ENCODE measurements at regions not wholly inside any gene's neighbourhood (a gene's known extent, or its start where the extent isn't known, plus 50 kb on each side); places are given as distances from the start of the nearest gene placed in this dataset.
"Not testable (repeated sequence)": the region's sequence is repeated elsewhere in the genome, so short reads cannot be mapped to it uniquely, and the experiment has no call there.

DNA sequence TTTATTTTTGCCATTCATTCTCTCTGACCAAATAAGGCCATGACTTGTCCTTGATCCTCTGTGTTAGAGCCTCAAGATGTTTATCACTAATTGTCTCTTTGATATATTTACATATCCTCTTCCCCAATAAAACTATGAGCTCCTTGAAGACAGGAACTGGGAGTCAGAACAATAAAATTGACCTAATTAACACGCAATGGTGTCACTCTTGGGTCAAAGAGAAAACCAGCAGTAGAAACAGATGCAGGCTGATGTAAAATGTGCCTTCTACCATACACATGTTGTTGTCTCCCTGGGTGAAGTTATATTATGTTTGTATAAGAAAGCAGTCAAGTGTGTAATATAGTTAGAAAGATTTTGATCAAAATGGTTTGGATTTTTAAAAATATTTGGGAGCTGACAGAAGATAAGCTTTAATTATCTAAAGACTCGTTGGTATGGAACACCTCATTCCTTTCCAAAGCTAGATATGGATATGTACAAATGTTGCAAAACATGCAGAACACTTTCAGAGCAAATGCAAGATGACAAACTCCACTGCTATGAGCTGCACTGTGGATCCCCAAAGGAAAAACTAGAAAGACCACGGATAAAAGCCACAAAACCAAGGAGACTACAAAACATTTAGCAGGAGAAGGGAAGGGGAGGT, 109.7 kb upstream of the STMND1 start:
- no TSS peak for BruUV-seq (replicated peaks)
- no peak overlapping the region for H3K27ac Mint-ChIP-seq (ENCODE audit: unreplicated experiment)
- H3K4me1 Mint-ChIP-seq (ENCODE audit: low read depth, unreplicated experiment), result no peaks in the 10 kb centered on the region
- peaks cover 72% of the 10 kb centered on the region for H3K27me3 Mint-ChIP-seq (ENCODE audit: unreplicated experiment)
- TF ChIP-seq, protein P1, sequence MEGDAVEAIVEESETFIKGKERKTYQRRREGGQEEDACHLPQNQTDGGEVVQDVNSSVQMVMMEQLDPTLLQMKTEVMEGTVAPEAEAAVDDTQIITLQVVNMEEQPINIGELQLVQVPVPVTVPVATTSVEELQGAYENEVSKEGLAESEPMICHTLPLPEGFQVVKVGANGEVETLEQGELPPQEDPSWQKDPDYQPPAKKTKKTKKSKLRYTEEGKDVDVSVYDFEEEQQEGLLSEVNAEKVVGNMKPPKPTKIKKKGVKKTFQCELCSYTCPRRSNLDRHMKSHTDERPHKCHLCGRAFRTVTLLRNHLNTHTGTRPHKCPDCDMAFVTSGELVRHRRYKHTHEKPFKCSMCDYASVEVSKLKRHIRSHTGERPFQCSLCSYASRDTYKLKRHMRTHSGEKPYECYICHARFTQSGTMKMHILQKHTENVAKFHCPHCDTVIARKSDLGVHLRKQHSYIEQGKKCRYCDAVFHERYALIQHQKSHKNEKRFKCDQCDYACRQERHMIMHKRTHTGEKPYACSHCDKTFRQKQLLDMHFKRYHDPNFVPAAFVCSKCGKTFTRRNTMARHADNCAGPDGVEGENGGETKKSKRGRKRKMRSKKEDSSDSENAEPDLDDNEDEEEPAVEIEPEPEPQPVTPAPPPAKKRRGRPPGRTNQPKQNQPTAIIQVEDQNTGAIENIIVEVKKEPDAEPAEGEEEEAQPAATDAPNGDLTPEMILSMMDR (IDR thresholded peaks at IDR 0.05; ENCODE audit: unreplicated experiment), result no peak
- no peak overlapping the region for H3K4me3 Mint-ChIP-seq (ENCODE audit: low read depth, unreplicated experiment)
- CTCF ChIA-PET, result interaction anchor here (1.2 kb wide), 1 partner anchor 10 kb away, joined by 3 read pairs; no protein-coding TSS in a partner anchor
- no peaks in the 10 kb centered on the region for H3K36me3 Mint-ChIP-seq (ENCODE audit: insufficient read depth, unreplicated experiment)
- no peak for DNase-seq
- intact Hi-C loops (cut with micrococcal nuclease; ENCODE audit: unreplicated experiment), result no loop called here
- H3K9me3 Mint-ChIP-seq (ENCODE audit: low read depth, unreplicated experiment), result peaks cover 6% of the 10 kb centered on the region

DNA sequence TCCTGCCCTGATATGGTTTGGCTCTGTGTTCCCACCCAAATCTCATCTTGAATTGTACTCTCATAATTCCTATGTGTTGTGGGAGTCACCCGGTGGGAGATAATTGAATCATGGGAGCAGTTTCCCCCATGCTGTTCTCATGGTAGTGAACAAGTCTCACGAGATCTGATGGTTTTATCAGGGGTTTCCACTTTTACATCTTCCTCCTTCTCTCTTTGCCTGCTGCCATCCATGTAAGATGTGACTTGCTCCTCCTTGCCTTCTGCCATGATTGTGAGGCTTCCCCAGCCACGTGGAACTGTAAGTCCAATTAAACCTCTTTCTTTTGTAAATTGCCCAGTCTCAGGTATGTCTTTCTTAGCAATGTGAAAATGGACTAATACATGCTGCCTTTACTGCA, 111.9 kb upstream of the STMND1 start:
- H3K27ac Mint-ChIP-seq (ENCODE audit: unreplicated experiment); DNase-seq; H3K4me1 Mint-ChIP-seq (ENCODE audit: low read depth, unreplicated experiment); H3K36me3 Mint-ChIP-seq (ENCODE audit: insufficient read depth, unreplicated experiment); intact Hi-C loops (cut with micrococcal nuclease; ENCODE audit: unreplicated experiment); BruUV-seq (replicated peaks); H3K9me3 Mint-ChIP-seq (ENCODE audit: low read depth, unreplicated experiment); CTCF ChIA-PET; H3K4me3 Mint-ChIP-seq (ENCODE audit: low read depth, unreplicated experiment): not testable (repeated sequence)
- peaks cover 59% of the 10 kb centered on the region for H3K27me3 Mint-ChIP-seq (ENCODE audit: unreplicated experiment)

DNA sequence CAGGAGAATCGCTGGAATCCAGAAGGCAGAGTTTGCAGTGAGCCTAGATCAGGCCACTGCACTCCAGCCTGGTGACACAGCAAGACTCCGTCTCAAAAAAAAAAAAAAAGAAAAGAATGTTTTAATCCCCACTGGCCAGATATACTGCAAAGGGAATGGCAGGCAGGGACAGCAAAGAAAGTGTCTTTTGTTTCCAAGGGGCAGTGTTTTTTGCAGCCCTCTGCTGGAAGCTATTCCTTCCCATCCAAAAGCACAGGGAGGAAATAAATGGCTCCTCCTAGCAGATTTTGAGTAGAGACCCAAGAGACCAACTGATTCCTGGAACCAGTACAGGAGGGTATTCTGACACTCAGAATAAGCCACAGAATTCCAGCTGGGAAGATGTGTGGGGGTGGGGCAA, 112.5 kb upstream of the STMND1 start:
- Mint-ChIP-seq H3K9me3 (ENCODE audit: low read depth, unreplicated experiment) (peaks cover 6% of the 10 kb centered on the region), H3K27ac (ENCODE audit: unreplicated experiment) (no peak overlapping the region), H3K4me1 (ENCODE audit: low read depth, unreplicated experiment) (no peaks in the 10 kb centered on the region), H3K36me3 (ENCODE audit: insufficient read depth, unreplicated experiment) (no peaks in the 10 kb centered on the region), H3K4me3 (ENCODE audit: low read depth, unreplicated experiment) (no peak overlapping the region), H3K27me3 (ENCODE audit: unreplicated experiment) (peaks cover 59% of the 10 kb centered on the region)
- intact Hi-C loops (cut with micrococcal nuclease; ENCODE audit: unreplicated experiment), result no loop called here
- TF ChIP-seq, protein P1 (IDR thresholded peaks at IDR 0.05; ENCODE audit: unreplicated experiment), result no peak
- DNase-seq, result no peak
- BruUV-seq (replicated peaks), result no TSS peak
- CTCF ChIA-PET, result no interaction called here

DNA sequence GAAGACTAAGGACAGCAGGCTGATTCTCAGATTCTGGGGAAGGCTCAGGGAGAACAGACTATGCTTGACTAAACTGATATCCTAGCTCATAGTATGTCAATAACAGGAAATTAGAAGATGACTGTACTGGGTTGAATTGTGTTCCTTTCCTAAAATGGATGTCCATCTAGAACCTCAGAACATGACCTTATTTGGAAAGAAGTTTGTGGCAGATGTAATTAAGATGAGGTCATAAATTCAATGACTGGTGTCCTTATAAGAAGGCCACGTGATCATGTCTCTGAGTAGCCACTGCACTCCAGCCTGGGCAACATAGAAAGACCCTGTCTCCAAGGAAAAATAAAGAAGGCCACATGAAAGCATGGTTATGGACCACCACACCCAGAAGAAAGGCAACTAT, 113.9 kb upstream of the STMND1 start:
- DNase-seq, result no peak
- Mint-ChIP-seq H3K27me3 (ENCODE audit: unreplicated experiment) (peaks cover 61% of the 10 kb centered on the region), H3K4me3 (ENCODE audit: low read depth, unreplicated experiment) (no peak overlapping the region), H3K27ac (ENCODE audit: unreplicated experiment) (no peak overlapping the region), H3K4me1 (ENCODE audit: low read depth, unreplicated experiment) (no peaks in the 10 kb centered on the region), H3K36me3 (ENCODE audit: insufficient read depth, unreplicated experiment) (no peaks in the 10 kb centered on the region), H3K9me3 (ENCODE audit: low read depth, unreplicated experiment) (peaks cover 6% of the 10 kb centered on the region)
- no TSS peak for BruUV-seq (replicated peaks)
- CTCF ChIA-PET, result no interaction called here
- intact Hi-C loops (cut with micrococcal nuclease; ENCODE audit: unreplicated experiment), result no loop called here
- TF ChIP-seq, protein P1 (IDR thresholded peaks at IDR 0.05; ENCODE audit: unreplicated experiment), result no peak

DNA sequence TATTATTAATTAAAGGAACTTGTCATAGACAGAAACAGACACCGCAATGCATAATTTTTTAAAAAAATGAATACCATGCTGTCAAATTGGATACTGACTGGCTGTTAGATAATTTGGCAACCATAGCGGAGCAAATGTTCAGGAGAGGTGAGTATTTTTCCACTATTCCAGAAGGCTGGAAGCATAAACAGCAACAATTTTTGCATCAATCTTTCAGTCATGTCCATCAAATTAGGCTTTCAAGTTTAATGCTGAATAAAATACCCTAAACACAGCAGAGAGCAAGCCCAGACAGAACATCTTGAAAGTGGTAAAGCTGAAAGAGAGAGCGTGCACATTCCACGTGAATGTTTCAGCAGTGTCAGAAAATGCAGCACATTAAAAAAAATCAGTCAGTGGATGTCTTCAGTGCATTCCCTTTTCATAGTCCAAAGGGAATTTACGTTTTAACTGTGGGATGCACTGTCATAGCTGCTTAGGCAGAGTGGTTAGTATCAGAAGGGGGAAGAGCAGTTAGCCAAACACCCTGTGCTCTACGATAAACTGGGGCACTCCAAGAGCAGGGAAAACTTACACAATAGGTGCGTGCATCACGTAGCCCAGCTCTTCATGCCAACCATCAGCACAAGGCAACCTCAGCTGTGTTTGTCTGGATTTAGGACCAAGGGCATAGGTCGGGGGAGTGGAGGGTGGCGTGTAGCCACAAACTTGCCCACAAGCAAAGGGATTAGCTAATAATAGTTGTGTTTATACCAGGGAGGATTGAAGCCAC, 116.2 kb upstream of the STMND1 start:
- BruUV-seq (replicated peaks), result no TSS peak
- H3K4me3 Mint-ChIP-seq (ENCODE audit: low read depth, unreplicated experiment), result no peak overlapping the region
- CTCF ChIA-PET, result no interaction called here

More for the DNA sequence above, 116.2 kb upstream of the STMND1 start:
- no peaks in the 10 kb centered on the region for H3K36me3 Mint-ChIP-seq (ENCODE audit: insufficient read depth, unreplicated experiment)
- H3K4me1 Mint-ChIP-seq (ENCODE audit: low read depth, unreplicated experiment), result no peaks in the 10 kb centered on the region
- DNase-seq, result no peak
- no peak overlapping the region for H3K27ac Mint-ChIP-seq (ENCODE audit: unreplicated experiment)
- peaks cover 45% of the 10 kb centered on the region for H3K27me3 Mint-ChIP-seq (ENCODE audit: unreplicated experiment)
- H3K9me3 Mint-ChIP-seq (ENCODE audit: low read depth, unreplicated experiment), result peaks cover 7% of the 10 kb centered on the region
- intact Hi-C loops (cut with micrococcal nuclease; ENCODE audit: unreplicated experiment), result no loop called here
- TF ChIP-seq, protein P1 (IDR thresholded peaks at IDR 0.05; ENCODE audit: unreplicated experiment), result no peak

Measured in Calu3 (cell line).